ENCODE measurements at regions not wholly inside any gene's neighbourhood (a gene's known extent, or its start where the extent isn't known, plus 50 kb on each side); places are given as distances from the start of the nearest gene placed in this dataset.
"Not testable (repeated sequence)": the region's sequence is repeated elsewhere in the genome, so short reads cannot be mapped to it uniquely, and the experiment has no call there.

GRCh38 chr17:30712859-30713258, 111.6 kb downstream of the CRLF3 start:
- not testable (repeated sequence) for H3K36me3 ChIP-seq (ENCODE audit: control insufficient read depth, insufficient read depth, low read length); H3K27ac ChIP-seq (ENCODE audit: low read length); H3K27me3 ChIP-seq (ENCODE audit: control insufficient read depth, insufficient read depth, low read length); H3K9me3 ChIP-seq (replicated peaks; ENCODE audit: control insufficient read depth, low read depth, low read length); H3K4me3 ChIP-seq (ENCODE audit: low read length); DNase-seq
- WGBS (ENCODE audit: insufficient coverage): no CpG with 5 or more reads among the region's 3 CpGs
- H3K4me1 ChIP-seq (ENCODE audit: control insufficient read depth, insufficient read depth, low read length): peaks cover 11% of the 10 kb centered on the region

GRCh38 chr17:30711626-30712507, 112.6 kb downstream of the CRLF3 start:
- H3K27me3 ChIP-seq (ENCODE audit: control insufficient read depth, insufficient read depth, low read length); H3K27ac ChIP-seq (ENCODE audit: low read length); H3K9me3 ChIP-seq (replicated peaks; ENCODE audit: control insufficient read depth, low read depth, low read length); H3K36me3 ChIP-seq (ENCODE audit: control insufficient read depth, insufficient read depth, low read length); DNase-seq; H3K4me3 ChIP-seq (ENCODE audit: low read length): not testable (repeated sequence)
- WGBS (ENCODE audit: insufficient coverage): 72% methylated on average over 13 of the region's 30 CpGs
- H3K4me1 ChIP-seq (ENCODE audit: control insufficient read depth, insufficient read depth, low read length): peaks cover 20% of the 10 kb centered on the region

GRCh38 chr17:30711176-30711575, 113.3 kb downstream of the CRLF3 start:
- H3K36me3 ChIP-seq (ENCODE audit: control insufficient read depth, insufficient read depth, low read length); DNase-seq; H3K27ac ChIP-seq (ENCODE audit: low read length); H3K27me3 ChIP-seq (ENCODE audit: control insufficient read depth, insufficient read depth, low read length); H3K9me3 ChIP-seq (replicated peaks; ENCODE audit: control insufficient read depth, low read depth, low read length); H3K4me3 ChIP-seq (ENCODE audit: low read length): not testable (repeated sequence)
- H3K4me1 ChIP-seq (ENCODE audit: control insufficient read depth, insufficient read depth, low read length): peaks cover 26% of the 10 kb centered on the region
- 40% methylated on average over 2 of the region's 8 CpGs for WGBS (ENCODE audit: insufficient coverage)

- not testable (repeated sequence) for H3K27me3 ChIP-seq (ENCODE audit: control insufficient read depth, insufficient read depth, low read length); H3K9me3 ChIP-seq (replicated peaks; ENCODE audit: control insufficient read depth, low read depth, low read length); H3K27ac ChIP-seq (ENCODE audit: low read length); H3K36me3 ChIP-seq (ENCODE audit: control insufficient read depth, insufficient read depth, low read length); DNase-seq
- peak overlapping the region; percentile 44 for H3K4me3 ChIP-seq (ENCODE audit: low read length)
- 3% methylated on average over 12 of the region's 31 CpGs for WGBS (ENCODE audit: insufficient coverage)
- peaks cover 31% of the 10 kb centered on the region for H3K4me1 ChIP-seq (ENCODE audit: control insufficient read depth, insufficient read depth, low read length)
These were observed 114.0 kb downstream of the CRLF3 start for GRCh38 chr17:30710276-30711088.

GRCh38 chr17:30709561-30710275, 114.8 kb downstream of the CRLF3 start:
- not testable (repeated sequence) for H3K9me3 ChIP-seq (replicated peaks; ENCODE audit: control insufficient read depth, low read depth, low read length); H3K27me3 ChIP-seq (ENCODE audit: control insufficient read depth, insufficient read depth, low read length); H3K36me3 ChIP-seq (ENCODE audit: control insufficient read depth, insufficient read depth, low read length); H3K27ac ChIP-seq (ENCODE audit: low read length)
- Histone ChIP-seq H3K4me1 (ENCODE audit: control insufficient read depth, insufficient read depth, low read length) (peaks cover 31% of the 10 kb centered on the region), H3K4me3 (ENCODE audit: low read length) (peak overlapping the region; percentile 44)
- WGBS (ENCODE audit: insufficient coverage): under 1% methylated on average over 64 of the region's 81 CpGs
- peak; percentile 36 for DNase-seq

- H3K27ac ChIP-seq (ENCODE audit: low read length): not testable (repeated sequence)
- under 1% methylated on average over 36 of the region's 64 CpGs for WGBS (ENCODE audit: insufficient coverage)
- H3K4me3 ChIP-seq (ENCODE audit: low read length): peak overlapping the region; percentile 44
These were observed 115.4 kb downstream of the CRLF3 start for GRCh38 chr17:30709096-30709495.

GRCh38 chr17:30708241-30709078, 116.0 kb downstream of the CRLF3 start:
- peak overlapping the region; percentile 97 for H3K27ac ChIP-seq (ENCODE audit: low read length)
- not testable (repeated sequence) for H3K36me3 ChIP-seq (ENCODE audit: control insufficient read depth, insufficient read depth, low read length); H3K9me3 ChIP-seq (replicated peaks; ENCODE audit: control insufficient read depth, low read depth, low read length); H3K27me3 ChIP-seq (ENCODE audit: control insufficient read depth, insufficient read depth, low read length)
- H3K4me3 ChIP-seq (ENCODE audit: low read length): peak overlapping the region; percentile 61
- H3K4me1 ChIP-seq (ENCODE audit: control insufficient read depth, insufficient read depth, low read length): peaks cover 31% of the 10 kb centered on the region
- DNase-seq: peak; percentile 99
- WGBS (ENCODE audit: insufficient coverage): under 1% methylated on average over 65 of the region's 75 CpGs

More at GRCh38 chr17:30709096-30709495, 115.4 kb downstream of the CRLF3 start:
- not testable (repeated sequence) for H3K27me3 ChIP-seq (ENCODE audit: control insufficient read depth, insufficient read depth, low read length); H3K9me3 ChIP-seq (replicated peaks; ENCODE audit: control insufficient read depth, low read depth, low read length); H3K36me3 ChIP-seq (ENCODE audit: control insufficient read depth, insufficient read depth, low read length)
- DNase-seq: peak; percentile 60
- H3K4me1 ChIP-seq (ENCODE audit: control insufficient read depth, insufficient read depth, low read length): peaks cover 31% of the 10 kb centered on the region

- Histone ChIP-seq H3K4me1 (ENCODE audit: control insufficient read depth, insufficient read depth, low read length) (peaks cover 31% of the 10 kb centered on the region), H3K27ac (ENCODE audit: low read length) (peak overlapping the region; percentile 97), H3K4me3 (ENCODE audit: low read length) (peak overlapping the region; percentile 61)
- H3K27me3 ChIP-seq (ENCODE audit: control insufficient read depth, insufficient read depth, low read length); H3K36me3 ChIP-seq (ENCODE audit: control insufficient read depth, insufficient read depth, low read length); H3K9me3 ChIP-seq (replicated peaks; ENCODE audit: control insufficient read depth, low read depth, low read length): not testable (repeated sequence)
- WGBS (ENCODE audit: insufficient coverage): 0% methylated on average over 14 of the region's 18 CpGs
- DNase-seq: peak; percentile 87
These were observed 116.7 kb downstream of the CRLF3 start for GRCh38 chr17:30707724-30708240.
